H9 (cell line): ENCODE measurements at regions not wholly inside any gene's neighbourhood (a gene's known extent, or its start where the extent isn't known, plus 50 kb on each side); places are given as distances from the start of the nearest gene placed in this dataset.

Experiments used
- DNase-seq: peaks from one replicate; pipeline ENCODE4 v3.0.0-alpha.2; 2017
- H2AFZ ChIP-seq: one replicate; pipeline ENCODE4 v1.6.1; 2013; ENCODE audit warnings: mild to moderate bottlenecking, low read length, control low read depth, moderate library complexity
- H2AK5ac ChIP-seq: 2 replicates; pipeline ENCODE4 v1.6.1; 2013; ENCODE audit warnings: low read length, control low read depth, mixed read lengths; ENCODE audit not compliant: insufficient read length
- H2BK120ac ChIP-seq: one replicate; pipeline ENCODE4 v1.6.1; 2013; ENCODE audit warnings: low read depth, mild to moderate bottlenecking, low read length, control low read depth, inconsistent platforms; ENCODE audit not compliant: poor library complexity, severe bottlenecking
- H2BK12ac ChIP-seq: 2 replicates; pipeline ENCODE4 v1.6.1; 2013; ENCODE audit warnings: low read length, control low read depth, mixed read lengths, low read depth; ENCODE audit not compliant: insufficient read length
- H2BK15ac ChIP-seq: 2 replicates; pipeline ENCODE4 v1.6.1; 2013; ENCODE audit warnings: low read depth, low read length, control low read depth
- H2BK20ac ChIP-seq: one replicate; pipeline ENCODE4 v1.6.1; 2013; ENCODE audit warnings: low read depth, mild to moderate bottlenecking, low read length, control low read depth, inconsistent platforms; ENCODE audit not compliant: poor library complexity, severe bottlenecking
- H2BK5ac ChIP-seq: 2 replicates; pipeline ENCODE4 v1.6.1; 2013; ENCODE audit warnings: low read length, control low read depth, mixed read lengths; ENCODE audit not compliant: insufficient read length
- H3K14ac ChIP-seq: 2 replicates; pipeline ENCODE4 v1.6.1; 2013; ENCODE audit warnings: low read length, control low read depth; ENCODE audit not compliant: insufficient read depth
- H3K18ac ChIP-seq: 2 replicates; pipeline ENCODE4 v1.6.1; 2013; ENCODE audit warnings: low read depth, mild to moderate bottlenecking, mixed read lengths, low read length, control low read depth; ENCODE audit not compliant: insufficient read length
- H3K23ac ChIP-seq: 2 replicates; pipeline ENCODE4 v1.6.1; 2013; ENCODE audit warnings: low read length, control low read depth, mixed read lengths, low read depth; ENCODE audit not compliant: insufficient read length
- H3K23me2 ChIP-seq: 2 replicates; pipeline ENCODE4 v1.6.1; 2013; ENCODE audit warnings: low read depth, mild to moderate bottlenecking, mixed read lengths, low read length, control low read depth; ENCODE audit not compliant: insufficient read length, poor library complexity, severe bottlenecking
- H3K27ac ChIP-seq: 2 replicates; pipeline ENCODE4 v1.5.1; 2013; ENCODE audit warnings: low read length, control low read depth, mixed read lengths, low read depth; ENCODE audit not compliant: insufficient read length
- H3K27me3 ChIP-seq: 2 replicates; pipeline ENCODE4 v1.6.1; 2013; ENCODE audit warnings: low read length, control low read depth, inconsistent platforms; ENCODE audit not compliant: insufficient read depth
- H3K4ac ChIP-seq: 2 replicates; pipeline ENCODE4 v1.6.1; 2013; ENCODE audit warnings: low read depth, mild to moderate bottlenecking, control low read depth, inconsistent platforms, low read length, moderate library complexity
- H3K4me1 ChIP-seq: 2 replicates; pipeline ENCODE4 v1.6.1; 2013; ENCODE audit warnings: low read length, control low read depth, inconsistent platforms; ENCODE audit not compliant: insufficient read depth
- H3K4me2 ChIP-seq: 2 replicates; pipeline ENCODE4 v1.6.1; 2013; ENCODE audit warnings: low read length, control low read depth, mixed read lengths; ENCODE audit not compliant: insufficient read length, insufficient read depth
- H3K56ac ChIP-seq: 2 replicates; pipeline ENCODE4 v1.6.1; 2013; ENCODE audit warnings: low read depth, mild to moderate bottlenecking, mixed read lengths, low read length, control low read depth; ENCODE audit not compliant: insufficient read length
- H3K79me1 ChIP-seq: 2 replicates; pipeline ENCODE4 v1.6.1; 2013; ENCODE audit warnings: low read depth, mild to moderate bottlenecking, moderate library complexity, low read length, control low read depth, inconsistent platforms; ENCODE audit not compliant: insufficient read depth, poor library complexity, severe bottlenecking
- H3K79me2 ChIP-seq: 2 replicates; pipeline ENCODE4 v1.6.1; 2013; ENCODE audit warnings: low read length, control low read depth, inconsistent platforms; ENCODE audit not compliant: insufficient read depth
- H3K9ac ChIP-seq: 2 replicates; pipeline ENCODE4 v1.6.1; 2013; ENCODE audit warnings: low read length, control low read depth, mixed read lengths; ENCODE audit not compliant: insufficient read length; ENCODE audit errors: extremely low read depth
- H3K9me3 ChIP-seq: one replicate; pipeline ENCODE4 v1.6.1; 2013; ENCODE audit warnings: low read depth, low read length, inconsistent platforms; ENCODE audit not compliant: control insufficient read depth
- H3T11ph ChIP-seq: one replicate; pipeline ENCODE4 v1.6.1; 2013; ENCODE audit warnings: mild to moderate bottlenecking, low read length, control low read depth, inconsistent platforms
- H4K20me1 ChIP-seq: one replicate; pipeline ENCODE4 v1.6.1; 2013; ENCODE audit not compliant: control insufficient read depth, insufficient read length, insufficient read depth
- H4K5ac ChIP-seq: 2 replicates; pipeline ENCODE4 v1.6.1; 2013; ENCODE audit warnings: low read depth, mild to moderate bottlenecking, mixed read lengths, low read length, control low read depth; ENCODE audit not compliant: insufficient read length
- H4K8ac ChIP-seq: replicated peaks from 2 replicates; pipeline ENCODE4 v1.6.1; 2013; ENCODE audit warnings: low read length, control low read depth, mixed read lengths, low read depth; ENCODE audit not compliant: insufficient read length
- H4K91ac ChIP-seq: 2 replicates; pipeline ENCODE4 v1.6.1; 2013; ENCODE audit warnings: low read depth, mild to moderate bottlenecking, moderate library complexity, mixed read lengths, low read length, control low read depth; ENCODE audit not compliant: insufficient read length
- H3K27ac Mint-ChIP-seq, 3 experiments: 2 replicates in 2 of 3; 3 replicates in 1 of 3; pipeline ENCODE4 v1.8.0; 2020 to 2021; ENCODE audit warnings: mixed read lengths in 3 of 3, mild to moderate bottlenecking in 1 of 3, moderate library complexity in 1 of 3
- H3K27me3 Mint-ChIP-seq: 2 replicates; pipeline ENCODE4 v1.8.0; 2021; ENCODE audit warnings: low read depth, mild to moderate bottlenecking, moderate library complexity, mixed read lengths
- H3K36me3 Mint-ChIP-seq, 3 experiments: 2 replicates in 2 of 3; 3 replicates in 1 of 3; pipeline ENCODE4 v1.8.0; 2020 to 2021; ENCODE audit warnings: low read depth in 3 of 3, mixed read lengths in 3 of 3; ENCODE audit not compliant: insufficient read depth in 1 of 3
- H3K4me1 Mint-ChIP-seq, 2 experiments: 2 replicates each; pipeline ENCODE4 v1.8.0; 2020; ENCODE audit warnings: mixed read lengths in 2 of 2
- H3K4me3 Mint-ChIP-seq, 2 experiments: 2 replicates in 1 of 2; 3 replicates in 1 of 2; pipeline ENCODE4 v1.8.0; 2020 to 2021; ENCODE audit warnings: mild to moderate bottlenecking in 2 of 2, mixed read lengths in 2 of 2, moderate library complexity in 1 of 2
- H3K9me3 Mint-ChIP-seq, 2 experiments: 2 replicates in 1 of 2; 3 replicates in 1 of 2; pipeline ENCODE4 v1.8.0; 2020; ENCODE audit warnings: mild to moderate bottlenecking in 2 of 2, mixed read lengths in 2 of 2, moderate library complexity in 1 of 2
- CTCF ChIP-seq: fragments of 200-600 bp; sonication (generic); conservative IDR thresholded peaks from 3 replicates; pipeline ENCODE4 v1.8.0; 2021; ENCODE audit warnings: antibody characterized with exemption, mild to moderate bottlenecking
- WGBS: extraction: QIAGEN DNeasy Blood & Tissue Kit; methylation state at CpG from one replicate; pipeline ENCODE4 v1.1.7; 2013; ENCODE audit warnings: missing lambda C conversion rate, low lambda C conversion rate, mixed read lengths; ENCODE audit not compliant: insufficient read length; ENCODE audit errors: extremely low coverage; 5-methylcytosine and 5-hydroxymethylcytosine counted together

- no peak overlapping the region for H3K56ac ChIP-seq
- Mint-ChIP-seq H3K36me3 (peaks cover 0 to 4% (median 0%) of the 10 kb centered on the region in 3 experiments; a peak in 2 of 7 replicates), H3K27ac (no peak overlapping the region), H3K4me3 (no peak overlapping the region), H3K27me3 (no peaks in the 10 kb centered on the region), H3K4me1 (peaks cover 14 to 16% of the 10 kb centered on the region in 2 experiments), H3K9me3 (no peaks in the 10 kb centered on the region)
- no CpG with 5 or more reads among the region's 4 CpGs for WGBS
- H3K4ac ChIP-seq = no peak overlapping the region
- H3K23me2 ChIP-seq = no peaks in the 10 kb centered on the region
- H2AFZ ChIP-seq = no peak overlapping the region
- H3K14ac ChIP-seq = no peak overlapping the region
- no peak overlapping the region for H3K9ac ChIP-seq
- H2AK5ac ChIP-seq = no peak overlapping the region
- H2BK120ac ChIP-seq = no peak overlapping the region
- no peak overlapping the region for H3K27ac ChIP-seq
- H4K91ac ChIP-seq = no peak overlapping the region
- H4K5ac ChIP-seq = no peak overlapping the region
- H4K20me1 ChIP-seq = no peaks in the 10 kb centered on the region
- H3K9me3 ChIP-seq = no peaks in the 10 kb centered on the region
- no peak overlapping the region for H4K8ac ChIP-seq
- H3K27me3 ChIP-seq = no peaks in the 10 kb centered on the region
- no peak overlapping the region for H3K23ac ChIP-seq
- no peaks in the 10 kb centered on the region for H3K79me2 ChIP-seq
- no peak overlapping the region for H2BK20ac ChIP-seq
- H2BK12ac ChIP-seq = no peak overlapping the region
- no peak overlapping the region for H3K4me2 ChIP-seq
- H3K18ac ChIP-seq = no peak overlapping the region
- H3K79me1 ChIP-seq = no peaks in the 10 kb centered on the region
- no peak overlapping the region for H2BK5ac ChIP-seq
- H3T11ph ChIP-seq = no peak overlapping the region
- no peak for DNase-seq
- H2BK15ac ChIP-seq = no peak overlapping the region
- H3K4me1 ChIP-seq = peaks cover 7% of the 10 kb centered on the region; the same call in 1 of the 2 replicates
- TF ChIP-seq CTCF = no peak
Measured at GRCh38 chr21:27366036-27366435, 399.1 kb upstream of the ADAMTS5 start.
